ENCODE measurements at regions not wholly inside any gene's neighbourhood (a gene's known extent, or its start where the extent isn't known, plus 50 kb on each side); places are given as distances from the start of the nearest gene placed in this dataset.

- TF ChIP-seq POLR2A (IDR thresholded peaks at IDR 0.05) (no peak), POLR2AphosphoS5 (IDR thresholded peaks at IDR 0.05) (no peak), CTCF (IDR thresholded peaks at IDR 0.05) (no peak), EP300 (IDR thresholded peaks at IDR 0.05) (no peak)
These were observed 718.7 kb upstream of the SLC8A1 start for GRCh38 chr2:41170589-41170988.

Measured in stomach (tissue), 4 donors.